ENCODE measurements at regions not wholly inside any gene's neighbourhood (a gene's known extent, or its start where the extent isn't known, plus 50 kb on each side); places are given as distances from the start of the nearest gene placed in this dataset.

- no peaks in the 10 kb centered on the region for H3K36me3 Mint-ChIP-seq (ENCODE audit: low read depth)
- H3K4me3 Mint-ChIP-seq, result no peak overlapping the region
- no peak for TF ChIP-seq JUNB (IDR thresholded peaks at IDR 0.05; ENCODE audit: unreplicated experiment)
- TF ChIP-seq REST (IDR thresholded peaks at IDR 0.05; ENCODE audit: unreplicated experiment), result no peak
- TF ChIP-seq POLR2AphosphoS5 (IDR thresholded peaks at IDR 0.05; ENCODE audit: low read depth), result no peak
- TF ChIP-seq EZH2phosphoT487 (IDR thresholded peaks at IDR 0.05; ENCODE audit: unreplicated experiment), result no peak
- TF ChIP-seq ZNF331 (CRISPR knock-in tag; IDR thresholded peaks at IDR 0.05; ENCODE audit: low read depth), result no peak
- no peak for TF ChIP-seq CTCF (conservative IDR thresholded peaks at IDR 0.05; ENCODE audit: low read depth in 2 of 2)
- no peak for TF ChIP-seq ETS1 (IDR thresholded peaks at IDR 0.05)
- no peak for TF ChIP-seq ZNF462 (CRISPR knock-in tag; IDR thresholded peaks at IDR 0.05)
- no peak for TF ChIP-seq CREB1 (CRISPR knock-in tag; IDR thresholded peaks at IDR 0.05; ENCODE audit: low read depth)
- no peak for TF ChIP-seq NANOG (IDR thresholded peaks at IDR 0.05; ENCODE audit: borderline replicate concordance)
- TF ChIP-seq ZNF114 (CRISPR knock-in tag; IDR thresholded peaks at IDR 0.05), result no peak
- no peak for TF ChIP-seq STAT1 (IDR thresholded peaks at IDR 0.05; ENCODE audit: unreplicated experiment)
- TF ChIP-seq EZH2 (IDR thresholded peaks at IDR 0.05; ENCODE audit: low read depth, unreplicated experiment), result no peak
- Histone ChIP-seq H2AFZ (peak overlapping the region; percentile 20; the same call in 1 of the 2 replicates), H3K36me3 (ENCODE audit: insufficient read depth) (no peaks in the 10 kb centered on the region), H3K9me2 (ENCODE audit: insufficient read depth) (no peaks in the 10 kb centered on the region), H3K27me3 (ENCODE audit: insufficient read depth) (no peaks in the 10 kb centered on the region), H4K20me1 (replicated peaks; ENCODE audit: insufficient read depth) (no peaks in the 10 kb centered on the region), H3F3A (replicated peaks; ENCODE audit: low read depth) (no peaks in the 10 kb centered on the region), H3K4me3 (no peak overlapping the region), H3K4me2 (no peak overlapping the region), H3K27ac (ENCODE audit: low read depth) (no peak overlapping the region), H3K79me2 (replicated peaks; ENCODE audit: insufficient read depth) (no peaks in the 10 kb centered on the region), H3K4me1 (ENCODE audit: insufficient read depth) (peaks cover 5% of the 10 kb centered on the region; the same call in 1 of the 2 replicates)
- ATAC-seq (peak; percentile 47; the same call in 1 of the 3 replicates), DNase-seq (ENCODE audit: low spot score) (no peak)
- H3K9me3 Mint-ChIP-seq, result no peaks in the 10 kb centered on the region
- H3K27ac Mint-ChIP-seq, result no peak overlapping the region
- H3K4me1 Mint-ChIP-seq, result peaks cover 32% of the 10 kb centered on the region
- H3K27me3 Mint-ChIP-seq (ENCODE audit: insufficient read depth, low read depth, poor library complexity), result no peaks in the 10 kb centered on the region
Measured at GRCh38 chr2:226427538-226428307, 371.9 kb downstream of the IRS1 start.
